DMS114 treated with DMSO at 0.1 percent for 48 hours (cell line): ENCODE measurements at regions not wholly inside any gene's neighbourhood (a gene's known extent, or its start where the extent isn't known, plus 50 kb on each side); places are given as distances from the start of the nearest gene placed in this dataset.
"Not testable (repeated sequence)": the region's sequence is repeated elsewhere in the genome, so short reads cannot be mapped to it uniquely, and the experiment has no call there.

ENCODE experiments used
- DNase-seq: peaks from one replicate; lab custom pipeline; 2025; ENCODE audit not compliant: unreplicated experiment; lab: John Stamatoyannopoulos, UW

GRCh38 chr15:83335542-83335941 is 51.1 kb upstream of the BNC1 start:
- DNase-seq: not testable (repeated sequence)

- DNase-seq: no peak
Observed at GRCh38 chr15:83339396-83339795, 54.9 kb upstream of the BNC1 start.

GRCh38 chr15:83340087-83340486 is 55.6 kb upstream of the BNC1 start:
- no peak for DNase-seq

GRCh38 chr15:83346342-83346741 is 61.9 kb upstream of the BNC1 start:
- DNase-seq: no peak

- no peak for DNase-seq
Observed at GRCh38 chr15:83352119-83352518, 67.7 kb upstream of the BNC1 start.

GRCh38 chr15:83356501-83357399 is 72.3 kb upstream of the BNC1 start:
- no peak for DNase-seq

- no peak for DNase-seq
Observed at GRCh38 chr15:83358972-83359564, 74.6 kb upstream of the BNC1 start.

- DNase-seq: no peak
Observed at GRCh38 chr15:83362706-83363105, 78.2 kb upstream of the BNC1 start.

- no peak for DNase-seq
Observed at GRCh38 chr15:83364501-83364900, 80.0 kb upstream of the BNC1 start.

- peak; percentile 25 for DNase-seq
Observed at GRCh38 chr15:83365370-83365938, 81.0 kb upstream of the BNC1 start.

- DNase-seq: no peak
Observed at GRCh38 chr15:83372434-83372891, 74.7 kb upstream of the SH3GL3 start.

GRCh38 chr15:83378921-83379578 is 68.1 kb upstream of the SH3GL3 start:
- no peak for DNase-seq

- DNase-seq: no peak
Observed at GRCh38 chr15:83379579-83379959, 67.6 kb upstream of the SH3GL3 start.

GRCh38 chr15:83380059-83380458 is 67.1 kb upstream of the SH3GL3 start:
- no peak for DNase-seq

GRCh38 chr15:83380682-83381081 is 66.5 kb upstream of the SH3GL3 start:
- peak; percentile 6 for DNase-seq

- peak; percentile 32 for DNase-seq
Observed at GRCh38 chr15:83383608-83384139, 63.5 kb upstream of the SH3GL3 start.

GRCh38 chr15:83396101-83396500 is 51.0 kb upstream of the SH3GL3 start:
- no peak for DNase-seq
